Mesodermal cell (in vitro differentiated cells): ENCODE measurements at regions not wholly inside any gene's neighbourhood (a gene's known extent, or its start where the extent isn't known, plus 50 kb on each side); places are given as distances from the start of the nearest gene placed in this dataset.

Experiments used
- H3K27ac ChIP-seq: 2 replicates; pipeline ENCODE4 v1.7.0; 2013; ENCODE audit warnings: mild to moderate bottlenecking, low read depth, low read length, moderate library complexity; ENCODE audit not compliant: severe bottlenecking
- H3K36me3 ChIP-seq: 2 replicates; pipeline ENCODE4 v1.7.1; 2013; ENCODE audit warnings: mild to moderate bottlenecking, low read length, moderate library complexity; ENCODE audit not compliant: control insufficient read depth, insufficient read depth
- H3K4me1 ChIP-seq: one replicate; pipeline ENCODE4 v1.7.1; 2013; ENCODE audit warnings: mild to moderate bottlenecking, low read length; ENCODE audit not compliant: insufficient read depth, control insufficient read depth, poor library complexity, severe bottlenecking
- H3K4me3 ChIP-seq: 2 replicates; pipeline ENCODE4 v1.7.0; 2013; ENCODE audit warnings: low read length, control low read depth, mild to moderate bottlenecking; ENCODE audit not compliant: insufficient read depth, poor library complexity, severe bottlenecking; ENCODE audit errors: extremely low read depth
- H3K9me3 ChIP-seq: 2 replicates; pipeline ENCODE4 v1.7.1; 2013; ENCODE audit warnings: mild to moderate bottlenecking, low read length, moderate library complexity; ENCODE audit not compliant: control insufficient read depth
- WGBS, 2 experiments: methylation state at CpG; one replicate each; pipeline ENCODE4 v1.1.5; 2013; ENCODE audit warnings: missing lambda C conversion rate in 2 of 2; ENCODE audit not compliant: insufficient coverage in 2 of 2; 5-methylcytosine and 5-hydroxymethylcytosine counted together

DNA sequence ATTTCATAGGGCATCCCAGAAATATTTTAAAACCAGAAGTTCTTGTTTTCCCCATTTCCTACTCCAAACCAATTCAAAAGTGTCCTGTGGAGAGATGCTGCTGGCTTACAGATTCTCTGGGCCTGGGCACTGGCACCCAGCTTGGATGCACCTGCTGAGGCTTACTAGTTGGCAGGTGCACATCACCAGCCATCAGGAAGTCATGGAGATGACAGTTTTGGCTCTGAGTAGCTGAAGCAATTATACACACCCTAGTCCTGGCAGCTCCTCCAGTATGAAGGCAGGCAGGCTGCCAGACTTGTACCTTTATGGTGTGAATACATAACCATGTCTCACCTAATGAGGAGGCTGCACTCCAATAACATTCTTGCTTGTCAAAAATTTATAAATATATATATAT lies 276.6 kb upstream of the GHITM start:
- Histone ChIP-seq H3K4me1 (no peaks in the 10 kb centered on the region), H3K36me3 (no peaks in the 10 kb centered on the region), H3K27ac (no peak overlapping the region), H3K9me3 (no peaks in the 10 kb centered on the region), H3K4me3 (no peak overlapping the region)

DNA sequence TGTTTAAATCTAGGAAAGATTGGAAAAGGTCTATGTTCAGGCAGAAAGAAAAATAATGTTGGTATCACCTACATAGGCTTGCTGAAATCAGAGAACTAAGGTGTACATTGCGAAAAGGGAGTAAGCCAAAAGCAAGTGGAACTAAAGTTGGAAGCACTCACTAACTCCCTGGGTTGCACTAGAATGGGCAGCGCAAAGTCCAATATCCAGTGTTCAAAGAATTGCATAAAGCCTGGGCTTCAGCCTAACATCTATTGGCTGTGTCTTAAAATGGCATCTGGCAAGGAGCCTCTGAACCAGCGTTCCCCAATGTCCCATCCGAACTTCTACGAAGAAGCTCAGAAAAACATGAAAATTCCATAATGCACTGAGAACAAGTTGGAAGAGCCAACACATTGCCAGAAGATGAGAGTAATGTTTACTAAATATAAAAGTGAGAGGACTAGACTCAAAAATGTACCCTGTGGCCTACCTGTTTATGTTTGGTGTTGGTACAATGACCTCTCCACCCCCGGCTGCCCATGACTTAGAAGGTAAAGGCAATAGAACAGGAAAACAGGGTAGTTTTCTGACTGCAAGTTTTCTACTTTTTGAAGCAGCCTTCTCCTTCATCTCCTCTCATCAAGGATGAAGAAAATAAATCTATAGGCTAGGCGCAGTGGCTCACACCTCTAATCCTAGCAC lies 275.9 kb upstream of the GHITM start:
- H3K27ac ChIP-seq = no peak overlapping the region
- no peaks in the 10 kb centered on the region for H3K4me1 ChIP-seq
- H3K4me3 ChIP-seq = no peak overlapping the region
- no peaks in the 10 kb centered on the region for H3K9me3 ChIP-seq
- H3K36me3 ChIP-seq = no peaks in the 10 kb centered on the region
- WGBS, 2 experiments = 88 to 97% methylated on average over 6 to 7 of the region's 7 CpGs

DNA sequence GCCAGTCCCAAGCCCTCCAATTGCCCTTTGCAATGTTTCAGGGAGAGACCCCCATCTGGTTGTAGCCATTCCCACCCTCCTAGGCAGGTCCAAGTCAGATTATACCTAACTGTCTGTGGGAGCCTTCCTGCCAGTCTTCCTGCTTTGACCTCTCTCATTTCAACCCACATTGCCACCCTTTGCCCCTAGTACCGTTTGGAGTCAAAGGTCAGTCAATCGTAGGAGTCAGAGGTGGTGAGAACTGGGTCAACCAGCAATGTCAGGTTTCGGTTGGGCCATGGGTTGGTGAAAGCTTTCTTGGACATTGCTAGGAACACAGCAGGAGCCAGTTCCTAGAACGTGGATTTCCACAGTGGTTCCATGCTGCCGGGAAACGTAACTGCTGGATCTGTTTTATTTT lies 269.4 kb upstream of the GHITM start:
- Histone ChIP-seq H3K9me3 (no peaks in the 10 kb centered on the region), H3K4me1 (no peaks in the 10 kb centered on the region), H3K27ac (no peak overlapping the region), H3K4me3 (no peak overlapping the region), H3K36me3 (no peaks in the 10 kb centered on the region)
- 80 to 86% methylated on average over 5 to 6 of the region's 6 CpGs for WGBS, 2 experiments

DNA sequence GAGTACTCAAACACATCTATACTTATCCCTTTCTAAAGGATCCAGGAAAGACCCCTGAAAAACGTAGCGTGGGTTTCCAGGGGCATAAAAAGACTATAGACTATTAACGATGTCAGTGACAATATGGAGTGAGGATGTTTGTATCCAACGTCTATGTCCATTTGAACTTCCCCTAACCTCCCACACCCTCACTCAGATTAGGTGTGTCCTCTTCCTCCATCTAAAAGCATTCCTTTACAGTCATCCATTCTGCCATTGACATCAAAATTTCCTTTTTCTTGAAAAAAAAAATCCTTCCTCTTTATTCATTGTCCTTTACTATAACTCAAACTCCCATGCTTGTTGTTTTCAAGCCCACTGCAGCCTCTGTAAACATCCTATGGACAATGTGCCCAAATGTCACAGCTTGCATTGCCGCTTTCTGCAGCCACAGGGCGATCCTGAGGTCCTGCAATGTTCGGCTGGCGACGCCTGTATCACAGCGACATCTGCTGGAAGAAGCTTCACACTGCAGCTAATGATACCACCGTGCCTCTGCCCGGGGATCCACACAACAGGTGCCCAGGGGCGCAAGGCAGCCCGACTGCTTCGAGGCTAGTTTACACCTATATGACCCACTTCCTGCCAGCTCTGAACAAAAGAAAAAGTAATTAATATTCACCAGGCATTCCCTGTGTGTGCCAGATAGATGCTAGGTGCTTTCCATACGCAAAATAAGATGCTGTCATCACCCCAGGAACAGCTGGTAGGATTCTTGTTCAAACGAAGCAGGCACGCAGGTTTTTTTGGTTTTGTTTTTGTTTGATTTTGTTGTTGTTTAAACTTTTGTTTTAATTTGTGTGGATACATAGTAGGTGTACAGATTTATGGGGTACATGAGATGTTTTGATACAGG lies 267.9 kb upstream of the GHITM start:
- no peaks in the 10 kb centered on the region for H3K9me3 ChIP-seq
- no peak overlapping the region for H3K4me3 ChIP-seq
- H3K4me1 ChIP-seq = no peaks in the 10 kb centered on the region
- WGBS, 2 experiments = 25 to 26% methylated on average over 9 to 11 of the region's 18 CpGs
- no peaks in the 10 kb centered on the region for H3K36me3 ChIP-seq
- no peak overlapping the region for H3K27ac ChIP-seq

DNA sequence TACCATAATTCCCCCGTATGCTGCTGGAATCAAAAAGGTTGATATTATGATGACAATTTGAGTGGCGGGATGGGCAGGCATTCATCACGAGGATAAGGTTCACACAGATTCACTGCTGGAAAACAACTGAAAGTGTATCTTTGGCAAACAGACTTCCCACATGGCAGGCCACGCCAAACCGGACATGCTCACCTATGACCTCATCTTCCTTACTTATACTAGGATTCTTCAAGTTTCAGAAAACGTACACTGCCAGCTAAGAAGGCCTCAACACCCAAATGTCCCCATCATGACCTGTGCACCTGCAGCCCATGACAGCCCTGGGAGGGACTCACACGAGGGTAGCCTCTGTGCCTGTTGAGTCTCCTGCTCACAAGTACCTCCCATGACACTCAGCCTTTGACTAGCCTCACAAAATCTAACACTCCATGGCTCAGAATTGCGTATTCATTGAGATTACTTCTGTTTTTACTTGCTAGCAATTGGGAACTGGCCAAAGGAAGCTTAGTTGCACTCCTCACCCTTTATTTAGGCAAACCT lies 259.0 kb upstream of the GHITM start:
- 80 to 91% methylated on average over 3 to 8 of the region's 8 CpGs for WGBS, 2 experiments
- Histone ChIP-seq H3K9me3 (no peaks in the 10 kb centered on the region), H3K4me3 (no peak overlapping the region), H3K27ac (no peak overlapping the region), H3K36me3 (no peaks in the 10 kb centered on the region), H3K4me1 (no peaks in the 10 kb centered on the region)

DNA sequence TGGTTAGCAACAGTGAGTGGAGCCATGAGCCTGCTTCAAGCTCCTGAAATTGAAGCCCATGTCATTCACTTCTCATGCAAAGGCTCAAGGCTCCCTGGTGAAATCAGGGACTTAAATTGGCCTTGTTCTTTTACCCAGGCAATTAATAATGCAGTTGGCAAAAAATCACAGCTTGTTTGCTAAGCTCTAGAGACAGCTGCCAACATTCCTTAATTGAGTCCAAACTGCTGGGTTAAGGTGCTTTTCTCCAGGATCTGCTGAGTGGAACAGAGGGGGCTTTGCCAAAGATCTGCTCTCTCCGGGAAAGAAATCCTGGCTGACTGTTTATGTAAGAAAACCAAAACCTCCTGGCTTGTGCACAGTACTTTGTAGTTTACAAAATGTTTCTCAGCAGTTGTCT lies 257.6 kb upstream of the GHITM start:
- Histone ChIP-seq H3K36me3 (no peaks in the 10 kb centered on the region), H3K9me3 (no peaks in the 10 kb centered on the region), H3K4me3 (no peak overlapping the region), H3K4me1 (no peaks in the 10 kb centered on the region), H3K27ac (no peak overlapping the region)
- WGBS, 2 experiments = 75 to 90% methylated on average over 1 of the region's 1 CpG

DNA sequence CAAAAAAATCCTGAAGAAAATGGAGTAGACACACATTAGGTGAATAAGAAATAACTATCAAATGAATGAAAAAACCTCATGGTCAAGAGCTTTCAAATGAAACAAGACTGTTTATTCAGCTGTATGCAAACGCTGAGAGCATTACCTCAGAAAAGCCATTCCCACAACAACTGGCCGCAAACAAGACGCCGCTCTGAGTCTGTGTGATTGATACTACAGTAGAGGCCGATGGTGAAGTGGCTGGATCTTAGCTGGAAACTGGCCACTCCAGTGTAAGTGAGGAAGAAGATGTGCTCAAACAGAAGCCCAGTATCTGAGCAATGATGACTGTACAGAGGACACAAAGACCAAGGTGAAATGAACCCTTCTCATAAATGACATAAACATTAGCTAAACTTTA lies 252.4 kb upstream of the GHITM start:
- Histone ChIP-seq H3K4me1 (no peaks in the 10 kb centered on the region), H3K4me3 (no peak overlapping the region), H3K27ac (no peak overlapping the region), H3K36me3 (no peaks in the 10 kb centered on the region), H3K9me3 (no peaks in the 10 kb centered on the region)
- WGBS, 2 experiments = 92 to 94% methylated on average over 3 to 5 of the region's 5 CpGs

DNA sequence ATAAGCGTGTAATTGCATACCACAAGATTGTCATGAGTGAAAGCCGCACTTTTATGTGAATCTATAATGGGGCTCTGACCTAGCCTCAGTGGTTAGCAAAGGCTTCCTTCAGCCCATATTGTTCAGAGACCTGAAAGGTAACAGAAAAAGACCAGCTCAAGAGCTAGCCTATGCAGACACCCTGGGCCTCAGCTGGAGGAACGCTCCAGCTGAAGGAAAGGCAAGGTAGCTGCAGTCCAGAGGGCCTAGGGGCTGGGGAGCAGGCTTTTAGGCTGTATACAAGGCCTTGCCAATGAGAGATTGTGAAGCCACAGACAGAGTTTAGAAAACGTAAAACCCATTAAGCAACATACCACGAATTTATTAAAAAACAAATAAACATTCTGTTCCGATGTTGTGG lies 246.6 kb upstream of the GHITM start:
- H3K36me3 ChIP-seq = no peaks in the 10 kb centered on the region
- no peaks in the 10 kb centered on the region for H3K9me3 ChIP-seq
- no peaks in the 10 kb centered on the region for H3K4me1 ChIP-seq
- 92 to 94% methylated on average over 1 to 2 of the region's 6 CpGs for WGBS, 2 experiments
- no peak overlapping the region for H3K27ac ChIP-seq
- H3K4me3 ChIP-seq = no peak overlapping the region

DNA sequence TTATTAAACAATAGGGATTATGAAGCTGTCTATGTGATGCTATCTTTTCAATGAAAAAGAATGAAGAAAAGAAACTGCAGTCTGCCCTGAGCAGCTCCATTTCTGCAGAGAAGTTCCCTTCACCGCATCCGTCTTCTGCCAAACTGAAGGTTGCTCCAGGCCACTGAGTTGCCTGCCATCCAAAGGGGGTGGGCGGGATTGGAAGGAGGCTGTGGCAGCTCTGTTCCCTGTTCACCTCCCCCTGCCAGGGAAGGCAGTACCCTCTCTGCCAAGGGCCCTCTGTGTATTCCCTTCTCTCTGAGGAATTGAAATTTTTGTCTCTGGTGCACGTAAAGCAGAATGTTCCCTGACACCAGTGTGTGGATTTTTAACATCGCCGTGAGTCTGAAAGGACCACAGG lies 243.1 kb upstream of the GHITM start:
- Histone ChIP-seq H3K36me3 (no peaks in the 10 kb centered on the region), H3K4me1 (no peaks in the 10 kb centered on the region), H3K4me3 (no peak overlapping the region), H3K9me3 (no peaks in the 10 kb centered on the region), H3K27ac (no peak overlapping the region)
- 89% methylated on average over 2 of the region's 6 CpGs; no CpG with 5 or more reads in 1 of the 2 experiments for WGBS, 2 experiments

DNA sequence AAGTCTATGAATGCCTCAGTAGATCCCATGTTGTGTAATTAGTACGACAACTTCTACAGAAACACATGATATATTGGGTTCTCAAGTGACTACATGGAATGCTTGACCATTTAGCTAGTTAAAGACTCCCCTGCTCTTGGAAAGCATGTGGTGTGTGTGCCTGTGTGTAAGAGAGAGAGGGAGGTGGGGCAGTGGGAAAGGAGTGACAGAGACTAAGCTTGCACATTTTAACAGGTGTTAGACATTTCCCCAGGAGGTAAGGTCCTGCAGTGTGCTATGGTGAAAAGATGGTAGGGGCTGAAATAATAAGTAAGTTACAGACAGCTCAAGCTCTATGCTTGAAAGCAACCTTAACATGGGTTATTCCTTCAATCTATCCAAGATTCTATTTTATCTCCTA lies 241.7 kb upstream of the GHITM start:
- H3K4me1 ChIP-seq = no peaks in the 10 kb centered on the region
- 100% methylated on average over 1 of the region's 1 CpG; no CpG with 5 or more reads in 1 of the 2 experiments for WGBS, 2 experiments
- H3K36me3 ChIP-seq = no peaks in the 10 kb centered on the region
- no peak overlapping the region for H3K4me3 ChIP-seq
- H3K27ac ChIP-seq = no peak overlapping the region
- H3K9me3 ChIP-seq = no peaks in the 10 kb centered on the region

DNA sequence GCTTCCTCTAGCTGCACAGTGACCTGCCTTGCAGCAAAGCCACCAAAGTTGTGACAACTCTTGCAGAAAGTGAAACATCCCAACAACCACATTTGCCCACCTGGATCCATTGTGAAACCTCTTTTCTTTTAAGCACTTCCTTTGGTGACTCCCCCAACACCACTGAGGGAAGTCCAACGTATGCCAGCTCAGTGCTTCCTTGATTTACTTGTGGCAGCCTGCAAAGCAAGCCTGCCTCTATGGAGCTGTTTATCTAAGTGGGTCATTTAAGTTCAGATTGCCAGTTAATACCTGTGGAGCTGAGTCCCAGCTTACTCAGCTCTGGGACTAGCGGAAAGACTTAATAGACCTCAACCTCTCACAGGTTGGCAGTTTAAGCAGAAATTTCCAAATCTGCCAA lies 230.8 kb upstream of the GHITM start:
- Histone ChIP-seq H3K4me1 (no peaks in the 10 kb centered on the region), H3K4me3 (no peak overlapping the region), H3K9me3 (no peaks in the 10 kb centered on the region), H3K36me3 (no peaks in the 10 kb centered on the region), H3K27ac (no peak overlapping the region)
- WGBS, 2 experiments = 86% methylated on average over 1 of the region's 2 CpGs; no CpG with 5 or more reads in 1 of the 2 experiments
